ENCODE measurements at regions not wholly inside any gene's neighbourhood (a gene's known extent, or its start where the extent isn't known, plus 50 kb on each side); places are given as distances from the start of the nearest gene placed in this dataset.
A peak's percentile ranks its signal among the peaks of the same experiment; 100 is the strongest.

GRCh38 chr13:38520041-38520440, 166.8 kb upstream of the FREM2 start:
- DNase-seq: no peak

GRCh38 chr13:38527140-38527539, 159.7 kb upstream of the FREM2 start:
- DNase-seq: no peak

- DNase-seq: no peak
Observed at GRCh38 chr13:38528986-38529385, 157.9 kb upstream of the FREM2 start.

GRCh38 chr13:38530492-38530891, 156.4 kb upstream of the FREM2 start:
- peak; percentile 5 for DNase-seq

- no peak for DNase-seq
Observed at GRCh38 chr13:38535261-38535660, 151.6 kb upstream of the FREM2 start.

- no peak for DNase-seq
Observed at GRCh38 chr13:38537051-38537450, 149.8 kb upstream of the FREM2 start.

GRCh38 chr13:38538422-38538821, 148.5 kb upstream of the FREM2 start:
- no peak for DNase-seq

- DNase-seq: no peak
Observed at GRCh38 chr13:38539632-38540031, 147.2 kb upstream of the FREM2 start.

GRCh38 chr13:38542601-38543000, 144.3 kb upstream of the FREM2 start:
- no peak for DNase-seq

- no peak for DNase-seq
Observed at GRCh38 chr13:38543561-38543960, 143.3 kb upstream of the FREM2 start.

GRCh38 chr13:38563739-38564138, 123.1 kb upstream of the FREM2 start:
- DNase-seq: no peak

- DNase-seq: no peak
Observed at GRCh38 chr13:38564256-38565150, 122.4 kb upstream of the FREM2 start.

- DNase-seq: no peak
Observed at GRCh38 chr13:38566023-38566422, 120.9 kb upstream of the FREM2 start.

GRCh38 chr13:38566519-38566918, 120.4 kb upstream of the FREM2 start:
- no peak for DNase-seq

GRCh38 chr13:38570706-38571105, 116.2 kb upstream of the FREM2 start:
- no peak for DNase-seq

GRCh38 chr13:38575427-38575826, 111.5 kb upstream of the FREM2 start:
- DNase-seq: no peak

GRCh38 chr13:38577048-38577447, 109.8 kb upstream of the FREM2 start:
- no peak for DNase-seq

- DNase-seq: peak; percentile 56
Observed at GRCh38 chr13:38582133-38582532, 104.7 kb upstream of the FREM2 start.

GRCh38 chr13:38590230-38590629, 96.6 kb upstream of the FREM2 start:
- DNase-seq: no peak

GRCh38 chr13:38590796-38591507, 95.9 kb upstream of the FREM2 start:
- DNase-seq: no peak

GRCh38 chr13:38602266-38602665, 84.6 kb upstream of the FREM2 start:
- DNase-seq: peak; percentile 8

- no peak for DNase-seq
Observed at GRCh38 chr13:38606699-38607535, 80.0 kb upstream of the FREM2 start.

- DNase-seq: no peak
Observed at GRCh38 chr13:38617936-38618335, 68.9 kb upstream of the FREM2 start.

All from dermis blood vessel endothelial cell (primary cell).